KMS-11 (cell line): ENCODE measurements at regions not wholly inside any gene's neighbourhood (a gene's known extent, or its start where the extent isn't known, plus 50 kb on each side); places are given as distances from the start of the nearest gene placed in this dataset.

Experiments used
- H2AFZ ChIP-seq: fragments of 200-600 bp; sonication (generic); 2 replicates; pipeline ENCODE4 v1.6.1; 2016; ENCODE audit warnings: antibody characterized with exemption, mixed run types, low read depth
- H3K27ac ChIP-seq: fragments of 200-600 bp; sonication (generic); 2 replicates; pipeline ENCODE4 v1.6.1; 2016; ENCODE audit warnings: mild to moderate bottlenecking, mixed run types
- H3K27me3 ChIP-seq: fragments of 200-600 bp; sonication (generic); 2 replicates; pipeline ENCODE4 v1.6.1; 2017; ENCODE audit warnings: mild to moderate bottlenecking, low read depth, mixed run types, moderate library complexity; ENCODE audit not compliant: insufficient read depth
- H3K36me3 ChIP-seq: fragments of 200-600 bp; sonication (generic); 2 replicates; pipeline ENCODE4 v1.6.1; 2017; ENCODE audit warnings: mild to moderate bottlenecking, mixed run types; ENCODE audit not compliant: insufficient read depth
- H3K4me1 ChIP-seq: fragments of 200-600 bp; sonication (generic); 2 replicates; pipeline ENCODE4 v1.6.1; 2016; ENCODE audit warnings: mild to moderate bottlenecking, low read depth, mixed run types; ENCODE audit not compliant: poor library complexity, severe bottlenecking
- H3K4me2 ChIP-seq: fragments of 200-600 bp; sonication (generic); 2 replicates; pipeline ENCODE4 v1.7.0; 2016; ENCODE audit warnings: mild to moderate bottlenecking, mixed run types
- H3K4me3 ChIP-seq: fragments of 200-600 bp; sonication (generic); IDR thresholded peaks from 2 replicates; pipeline ENCODE4 v1.6.1; 2017; ENCODE audit warnings: low read depth, low read length, mixed read lengths; ENCODE audit not compliant: insufficient read depth
- H3K79me2 ChIP-seq: fragments of 200-600 bp; sonication (generic); 2 replicates; pipeline ENCODE4 v1.6.1; 2016; ENCODE audit warnings: low read depth, mixed run types; ENCODE audit not compliant: insufficient read depth
- H3K9ac ChIP-seq: fragments of 200-600 bp; sonication (generic); 2 replicates; pipeline ENCODE4 v1.6.1; 2016; ENCODE audit warnings: mild to moderate bottlenecking, mixed run types
- H4K20me1 ChIP-seq: fragments of 200-600 bp; sonication (generic); 2 replicates; pipeline ENCODE4 v1.6.1; 2016; ENCODE audit warnings: mild to moderate bottlenecking, mixed run types; ENCODE audit not compliant: insufficient read depth
- TF ChIP-seq, protein P1 (sequence below): fragments of 200-600 bp; sonication (generic); conservative IDR thresholded peaks from 2 replicates; pipeline ENCODE4 v1.6.1; 2017; ENCODE audit warnings: low read depth, mild to moderate bottlenecking, antibody characterized with exemption, low read length, moderate library complexity, mixed read lengths

- no peaks in the 10 kb centered on the region for H4K20me1 ChIP-seq
- H3K27ac ChIP-seq, result no peak overlapping the region
- H3K79me2 ChIP-seq, result no peaks in the 10 kb centered on the region
- H3K36me3 ChIP-seq, result no peaks in the 10 kb centered on the region
- H3K4me3 ChIP-seq, result no peak overlapping the region
- 0 out of 2 replicates have a peak overlapping the region, but pooled peaks have one; percentile 7 for H2AFZ ChIP-seq
- H3K9ac ChIP-seq, result no peak overlapping the region
- TF ChIP-seq, protein P1, sequence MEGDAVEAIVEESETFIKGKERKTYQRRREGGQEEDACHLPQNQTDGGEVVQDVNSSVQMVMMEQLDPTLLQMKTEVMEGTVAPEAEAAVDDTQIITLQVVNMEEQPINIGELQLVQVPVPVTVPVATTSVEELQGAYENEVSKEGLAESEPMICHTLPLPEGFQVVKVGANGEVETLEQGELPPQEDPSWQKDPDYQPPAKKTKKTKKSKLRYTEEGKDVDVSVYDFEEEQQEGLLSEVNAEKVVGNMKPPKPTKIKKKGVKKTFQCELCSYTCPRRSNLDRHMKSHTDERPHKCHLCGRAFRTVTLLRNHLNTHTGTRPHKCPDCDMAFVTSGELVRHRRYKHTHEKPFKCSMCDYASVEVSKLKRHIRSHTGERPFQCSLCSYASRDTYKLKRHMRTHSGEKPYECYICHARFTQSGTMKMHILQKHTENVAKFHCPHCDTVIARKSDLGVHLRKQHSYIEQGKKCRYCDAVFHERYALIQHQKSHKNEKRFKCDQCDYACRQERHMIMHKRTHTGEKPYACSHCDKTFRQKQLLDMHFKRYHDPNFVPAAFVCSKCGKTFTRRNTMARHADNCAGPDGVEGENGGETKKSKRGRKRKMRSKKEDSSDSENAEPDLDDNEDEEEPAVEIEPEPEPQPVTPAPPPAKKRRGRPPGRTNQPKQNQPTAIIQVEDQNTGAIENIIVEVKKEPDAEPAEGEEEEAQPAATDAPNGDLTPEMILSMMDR, result no peak
- no peak overlapping the region for H3K4me2 ChIP-seq
- H3K4me1 ChIP-seq, result no peaks in the 10 kb centered on the region
- no peaks in the 10 kb centered on the region for H3K27me3 ChIP-seq
Measured at GRCh38 chr20:52896348-52896747, 75.8 kb upstream of the TSHZ2 start.

DNA sequence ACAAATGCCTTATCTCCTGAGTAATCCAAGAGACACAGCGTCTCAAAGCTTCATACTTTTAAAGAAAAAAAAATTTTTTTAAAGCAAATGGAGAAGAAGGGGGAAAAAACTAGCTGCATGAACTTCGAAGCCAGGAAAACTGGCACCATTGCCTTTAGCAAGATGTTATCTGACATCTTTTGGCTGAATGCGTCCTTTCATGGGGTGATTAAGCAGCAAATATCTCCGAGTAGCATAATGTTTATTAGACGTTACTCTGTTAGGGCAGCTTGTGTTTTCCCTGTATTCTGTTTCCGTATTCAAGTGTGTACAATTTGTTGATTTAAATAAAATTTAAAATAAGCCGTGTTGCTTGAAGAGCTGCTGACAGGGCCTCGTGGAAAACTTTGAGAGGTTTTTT is 76.5 kb upstream of the TSHZ2 start:
- H3K4me1 ChIP-seq, result no peaks in the 10 kb centered on the region
- H2AFZ ChIP-seq, result no peak overlapping the region
- H3K27ac ChIP-seq, result no peak overlapping the region
- H3K36me3 ChIP-seq, result no peaks in the 10 kb centered on the region
- no peak overlapping the region for H3K9ac ChIP-seq
- H3K27me3 ChIP-seq, result no peaks in the 10 kb centered on the region
- H3K79me2 ChIP-seq, result no peaks in the 10 kb centered on the region
- no peaks in the 10 kb centered on the region for H4K20me1 ChIP-seq
- no peak overlapping the region for H3K4me2 ChIP-seq
- no peak overlapping the region for H3K4me3 ChIP-seq
- TF ChIP-seq, protein P1, result no peak

DNA sequence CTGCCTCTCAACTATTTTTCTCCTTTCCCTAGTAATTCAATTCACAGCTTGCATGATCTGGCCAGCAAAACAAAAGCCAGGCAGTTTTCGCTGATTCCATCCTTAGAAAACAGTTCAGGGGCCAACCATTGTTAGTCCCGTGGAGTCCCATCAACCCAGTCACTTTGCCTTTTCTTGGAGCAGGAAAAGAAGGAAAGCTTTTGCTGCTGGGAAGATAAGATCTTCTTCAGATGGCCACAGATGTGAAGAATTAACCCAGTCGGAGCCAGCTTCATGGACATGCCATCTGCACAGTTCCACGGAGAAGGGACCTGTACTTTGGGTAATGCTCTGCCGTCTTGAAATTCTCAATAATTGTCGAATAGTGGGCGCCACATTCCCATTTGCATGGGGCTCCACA is 76.9 kb upstream of the TSHZ2 start:
- H3K9ac ChIP-seq, result no peak overlapping the region
- no peaks in the 10 kb centered on the region for H4K20me1 ChIP-seq
- no peaks in the 10 kb centered on the region for H3K4me1 ChIP-seq
- H3K27me3 ChIP-seq, result no peaks in the 10 kb centered on the region
- no peaks in the 10 kb centered on the region for H3K79me2 ChIP-seq
- no peak overlapping the region for H3K27ac ChIP-seq
- TF ChIP-seq, protein P1, result no peak
- no peak overlapping the region for H2AFZ ChIP-seq
- no peaks in the 10 kb centered on the region for H3K36me3 ChIP-seq
- no peak overlapping the region for H3K4me3 ChIP-seq
- no peak overlapping the region for H3K4me2 ChIP-seq

DNA sequence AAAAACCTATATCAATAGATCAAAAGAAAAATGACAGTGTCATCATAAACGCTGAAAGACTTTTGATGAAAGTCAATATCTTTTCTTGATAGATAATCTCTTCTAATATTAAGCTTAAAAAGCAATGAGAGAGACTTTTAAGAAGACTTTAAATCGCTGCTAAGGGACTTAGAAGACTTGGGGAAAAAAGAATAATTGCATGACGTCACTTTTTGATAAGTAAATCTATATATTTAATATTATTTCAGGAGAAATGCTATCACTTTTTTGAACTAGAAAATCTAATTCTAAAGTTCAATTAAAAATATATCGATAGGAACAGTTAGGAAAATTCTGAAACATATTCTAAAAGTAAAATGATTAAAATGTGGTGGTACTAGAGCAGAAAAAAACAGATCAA is 78.7 kb upstream of the TSHZ2 start:
- Histone ChIP-seq H3K27ac (no peak overlapping the region), H3K4me2 (no peak overlapping the region), H3K4me1 (no peaks in the 10 kb centered on the region), H3K4me3 (no peak overlapping the region), H3K36me3 (no peaks in the 10 kb centered on the region), H4K20me1 (no peaks in the 10 kb centered on the region), H2AFZ (no peak overlapping the region), H3K9ac (no peak overlapping the region), H3K79me2 (no peaks in the 10 kb centered on the region), H3K27me3 (no peaks in the 10 kb centered on the region)
- TF ChIP-seq, protein P1, result no peak
